GM21529 (cell line): ENCODE measurements at regions not wholly inside any gene's neighbourhood (a gene's known extent, or its start where the extent isn't known, plus 50 kb on each side); places are given as distances from the start of the nearest gene placed in this dataset.
"Not testable (repeated sequence)": the region's sequence is repeated elsewhere in the genome, so short reads cannot be mapped to it uniquely, and the experiment has no call there.

Source experiments
- ATAC-seq: cut with Tn5 transposase; IDR thresholded peaks from one replicate; pipeline ENCODE4 v1.9.1; 2021; ENCODE audit not compliant: unreplicated experiment

DNA sequence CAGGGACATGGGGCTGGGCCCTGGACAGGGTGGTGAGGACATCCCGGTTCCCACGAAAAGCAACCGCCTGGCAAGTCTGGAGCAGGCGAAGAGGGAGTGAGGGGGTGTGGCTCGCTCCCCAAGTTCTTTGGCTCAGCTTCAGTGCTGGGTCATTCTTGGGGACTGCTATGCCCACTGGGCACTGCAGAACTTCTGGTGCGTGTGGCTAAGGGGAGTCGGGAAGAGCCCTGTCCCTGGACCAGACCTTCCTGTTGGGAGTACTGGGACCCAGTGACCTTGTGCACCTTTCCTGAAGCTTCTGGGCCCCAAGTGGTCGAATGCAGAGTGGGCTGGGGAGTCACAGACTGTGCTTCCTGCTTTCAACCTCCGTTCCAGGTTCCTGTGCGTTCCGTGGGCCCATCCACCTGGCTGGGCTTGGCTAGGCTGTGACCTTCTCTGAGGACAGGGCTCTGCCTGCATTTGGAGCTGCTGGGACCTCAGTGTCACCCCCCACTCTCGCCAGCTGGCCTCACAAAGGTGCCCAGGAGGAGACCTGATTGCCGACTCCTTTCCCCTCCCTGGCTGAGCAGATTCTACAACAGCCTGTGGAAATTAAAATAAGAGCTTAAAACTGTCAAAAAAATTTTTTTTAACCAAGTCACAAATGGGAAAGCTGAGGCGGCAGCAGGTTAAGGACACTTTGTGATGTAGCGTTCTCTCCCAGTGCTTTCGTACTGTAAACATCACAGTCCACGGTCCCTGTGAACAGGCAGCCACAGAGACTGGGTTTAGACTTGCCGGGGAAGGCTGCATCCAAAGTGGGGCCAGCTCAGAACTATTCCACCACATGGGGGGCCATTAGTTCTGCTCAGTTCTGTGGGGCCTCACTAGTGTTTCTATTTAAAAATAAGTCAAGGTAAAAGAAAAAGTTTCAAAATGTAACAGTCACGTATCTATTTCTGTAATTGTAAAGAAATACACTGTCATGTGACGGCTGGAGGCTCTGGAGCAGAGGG lies 63.8 kb upstream of the WNT7B start:
- ATAC-seq, result no peak

DNA sequence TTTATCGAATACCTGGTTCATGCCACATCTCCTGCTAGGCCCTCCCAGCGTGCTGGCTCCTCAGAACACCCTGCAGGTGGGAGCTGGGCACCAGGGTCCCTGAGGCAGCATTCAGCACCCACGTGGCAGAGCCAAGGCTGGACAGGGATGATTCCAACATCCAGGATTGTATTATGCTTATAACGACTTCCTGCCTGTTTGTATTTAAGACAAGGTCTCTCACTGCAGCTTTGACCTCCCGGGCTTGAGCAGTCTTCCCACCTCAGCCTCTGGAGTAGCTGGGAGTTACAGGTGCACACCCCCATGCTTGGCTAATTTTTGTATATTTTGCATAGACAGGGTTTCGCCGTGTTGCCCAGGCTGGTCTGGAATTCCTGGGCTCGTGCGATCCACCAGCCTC lies 64.7 kb upstream of the WNT7B start:
- ATAC-seq, result no peak

GRCh38 chr22:46042786-46043185 lies 65.8 kb upstream of the WNT7B start:
- no peak for ATAC-seq

DNA sequence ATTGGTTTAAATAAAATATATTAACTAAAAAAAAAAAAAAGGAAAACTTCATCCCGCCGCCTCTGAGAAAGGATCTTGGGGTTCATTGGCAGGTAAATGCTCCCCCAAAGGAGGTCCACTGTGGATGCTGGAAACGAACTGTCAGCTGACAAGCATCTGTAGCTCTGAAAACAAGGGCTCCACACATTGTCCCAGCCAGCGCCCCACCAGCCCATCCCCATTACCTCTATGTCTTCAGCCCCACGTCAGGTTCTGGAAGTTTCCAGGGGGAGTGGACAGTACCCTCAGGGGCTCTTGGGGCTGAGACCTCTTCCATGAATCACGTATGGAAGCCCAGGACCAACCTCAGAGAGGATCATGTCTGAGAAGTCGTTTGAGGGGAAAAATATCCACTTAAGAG lies 66.4 kb upstream of the WNT7B start:
- ATAC-seq, result no peak

- ATAC-seq, result no peak
Observed at GRCh38 chr22:46043816-46044620, 67.1 kb upstream of the WNT7B start.

- no peak for ATAC-seq
Observed at GRCh38 chr22:46044621-46045458, 67.9 kb upstream of the WNT7B start.

DNA sequence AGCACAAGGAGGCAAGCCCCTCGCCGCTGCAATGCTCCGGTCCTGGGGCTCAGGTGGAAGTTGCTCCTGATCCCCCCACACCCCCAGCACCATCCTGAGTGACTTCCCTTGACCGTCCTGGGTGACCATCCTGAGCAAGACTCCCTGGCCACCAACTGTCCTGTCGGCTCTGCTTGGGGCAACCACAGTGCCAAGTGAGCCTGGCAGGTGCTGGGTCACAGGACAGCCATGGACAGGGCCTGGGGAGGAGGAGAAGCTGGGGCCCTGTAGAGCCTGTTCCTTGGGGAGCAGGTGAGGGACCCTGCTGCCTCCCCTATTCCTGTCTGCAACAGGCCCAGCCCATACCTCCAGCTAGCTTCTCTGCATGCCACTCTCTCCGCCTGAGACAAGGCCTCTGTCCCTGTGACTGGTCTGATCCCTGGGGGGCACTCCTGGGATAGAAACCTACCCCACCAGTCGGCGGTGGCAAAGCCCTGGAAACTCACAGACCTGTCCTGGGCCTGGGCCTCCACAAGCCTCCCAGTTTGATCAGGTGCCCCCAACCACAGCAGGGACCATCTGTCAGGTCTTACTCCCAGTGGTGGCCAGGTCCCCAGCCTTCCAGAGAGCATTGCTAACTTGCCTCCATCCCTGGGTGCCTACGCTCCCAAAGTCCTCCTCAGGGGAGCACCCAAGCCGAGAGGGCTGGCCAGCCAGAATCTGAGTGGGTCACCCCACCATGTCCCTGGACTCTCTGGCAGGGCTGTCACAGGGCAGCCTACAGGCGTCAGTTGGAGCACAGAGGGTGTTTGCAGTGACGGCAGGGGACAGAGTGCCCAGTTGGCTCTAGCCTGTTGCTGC lies 68.7 kb upstream of the WNT7B start:
- no peak for ATAC-seq

GRCh38 chr22:46046299-46046685 lies 69.3 kb upstream of the WNT7B start:
- no peak for ATAC-seq

DNA sequence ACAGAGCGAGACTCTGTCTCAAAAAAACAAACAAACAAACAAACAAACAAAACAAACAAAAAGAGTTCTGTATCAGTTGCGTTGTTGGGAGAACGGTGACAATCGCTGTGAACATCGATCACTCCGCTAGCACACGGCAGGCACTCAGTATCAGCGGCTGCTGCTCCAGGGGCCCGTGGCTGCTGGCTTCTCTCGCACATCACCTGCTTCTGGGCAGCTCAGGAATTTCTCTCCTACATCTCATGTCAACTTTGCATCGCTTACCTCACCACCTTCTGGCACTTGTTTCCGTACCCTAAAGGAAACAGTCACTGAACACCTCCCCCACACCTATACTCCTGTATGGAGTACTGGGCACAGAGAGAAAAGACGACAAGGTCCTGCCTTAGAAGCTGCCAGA lies 70.3 kb upstream of the WNT7B start:
- ATAC-seq, result no peak

DNA sequence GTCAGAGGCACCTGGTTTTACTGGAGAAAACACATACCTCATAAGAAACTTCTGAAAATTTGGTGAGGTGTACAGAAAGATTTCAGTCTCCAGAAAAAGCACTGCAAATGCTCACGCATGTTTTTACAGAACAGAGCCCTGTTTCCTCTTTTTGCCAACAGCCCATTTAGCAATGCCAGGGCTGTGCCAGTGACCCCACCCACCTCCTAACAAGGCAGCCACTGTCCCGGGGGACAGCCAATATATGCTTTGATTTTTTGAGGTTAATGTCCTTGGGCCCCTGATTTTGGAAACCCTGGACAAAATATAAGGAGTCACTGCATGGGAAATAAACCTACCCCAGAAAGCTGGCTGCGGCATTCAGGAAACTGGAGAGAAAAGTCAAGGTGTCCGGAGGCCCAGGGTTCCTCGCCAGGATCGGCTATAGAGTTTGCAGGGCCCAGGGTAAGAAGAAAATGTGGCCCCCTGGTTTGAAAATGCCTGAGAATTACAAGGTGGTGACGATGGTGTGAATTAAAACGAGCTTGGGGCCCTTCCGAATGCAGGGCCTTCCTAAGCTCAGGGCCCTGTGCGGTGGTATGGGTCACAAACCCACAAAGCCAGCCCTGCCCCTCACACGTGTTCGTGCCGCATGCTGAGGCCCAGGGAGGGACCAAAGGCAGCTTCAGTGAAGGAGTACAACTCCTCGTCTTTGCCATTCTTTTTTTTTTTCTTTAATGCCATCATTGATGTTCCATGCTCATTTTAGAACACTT lies 71.1 kb upstream of the WNT7B start:
- ATAC-seq, result no peak

- not testable (repeated sequence) for ATAC-seq
Observed at GRCh38 chr22:46048661-46049060, 71.7 kb upstream of the WNT7B start.

GRCh38 chr22:46049726-46050450 lies 72.9 kb upstream of the WNT7B start:
- no peak for ATAC-seq

DNA sequence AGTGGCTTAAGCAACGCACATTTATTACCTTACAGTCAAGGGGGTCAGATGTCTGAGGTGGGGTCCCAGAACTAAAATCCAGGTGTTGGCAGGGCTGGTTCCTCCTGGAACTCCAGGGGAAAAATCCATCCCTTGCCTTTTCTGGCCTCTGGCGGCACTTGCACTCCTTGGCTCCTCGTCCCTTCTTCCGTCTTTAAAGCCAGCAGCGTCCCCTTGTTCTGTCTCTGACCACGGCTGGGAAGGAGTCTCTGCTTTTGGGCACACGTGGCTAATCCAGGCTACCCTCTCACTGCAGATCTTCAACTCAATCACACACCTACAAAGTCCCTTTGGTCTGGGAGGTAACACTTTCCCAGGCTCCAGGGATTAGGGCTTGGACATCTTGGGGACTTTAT lies 73.5 kb upstream of the WNT7B start:
- no peak for ATAC-seq

DNA sequence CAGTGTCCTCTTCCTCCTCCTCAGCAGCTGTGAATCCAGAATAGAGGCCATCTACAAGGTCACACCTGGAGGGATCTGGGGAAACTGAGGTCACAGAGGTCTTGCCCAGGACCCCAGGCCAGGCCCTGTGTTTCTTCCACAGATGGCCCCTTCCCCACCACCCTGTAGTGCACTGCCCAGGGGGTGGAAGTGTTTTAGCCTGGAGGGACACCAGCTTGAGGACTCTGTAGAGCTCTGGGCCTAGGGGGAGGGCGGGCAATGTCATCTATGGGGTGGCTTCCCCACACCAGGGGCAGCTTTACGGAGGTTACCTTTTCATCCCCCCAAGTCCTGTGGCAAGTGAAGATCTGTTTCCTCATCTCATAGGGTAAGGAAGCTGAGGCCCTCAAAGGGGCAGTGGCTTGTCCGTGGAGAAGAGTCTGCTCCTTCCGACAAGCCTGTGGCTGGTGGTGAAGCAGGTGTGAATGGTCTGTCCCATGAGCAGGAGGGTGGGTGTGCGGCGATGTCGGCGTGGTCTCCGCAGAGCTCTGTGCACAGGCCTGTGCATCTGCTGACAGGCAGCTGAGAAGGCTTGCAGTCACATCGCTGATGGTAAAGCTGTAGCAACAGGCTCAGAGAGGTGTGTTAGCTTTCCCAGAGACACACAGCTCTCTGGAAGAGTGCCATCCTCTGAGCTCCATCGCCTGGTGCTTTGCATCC lies 74.1 kb upstream of the WNT7B start:
- ATAC-seq, result no peak

DNA sequence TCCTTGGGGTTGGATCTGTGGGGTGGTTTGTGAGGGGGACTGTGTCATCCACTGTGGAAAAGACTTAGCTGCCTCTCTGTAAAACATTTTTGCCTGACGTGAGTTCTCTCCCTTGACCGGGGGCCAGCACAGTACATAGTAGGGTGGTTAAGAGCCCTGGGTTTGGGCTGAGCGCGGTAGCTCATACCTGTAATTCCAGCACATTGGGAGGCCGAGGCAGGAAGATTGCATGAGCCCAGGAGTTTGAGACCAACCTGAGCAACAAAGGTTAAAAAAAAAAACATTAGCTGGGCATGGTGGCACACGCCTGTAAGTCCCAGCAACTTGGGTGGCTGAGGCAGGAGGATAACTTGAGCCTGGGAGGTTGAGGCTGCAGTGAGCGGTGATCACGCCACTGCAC lies 74.7 kb upstream of the WNT7B start:
- ATAC-seq, result no peak

DNA sequence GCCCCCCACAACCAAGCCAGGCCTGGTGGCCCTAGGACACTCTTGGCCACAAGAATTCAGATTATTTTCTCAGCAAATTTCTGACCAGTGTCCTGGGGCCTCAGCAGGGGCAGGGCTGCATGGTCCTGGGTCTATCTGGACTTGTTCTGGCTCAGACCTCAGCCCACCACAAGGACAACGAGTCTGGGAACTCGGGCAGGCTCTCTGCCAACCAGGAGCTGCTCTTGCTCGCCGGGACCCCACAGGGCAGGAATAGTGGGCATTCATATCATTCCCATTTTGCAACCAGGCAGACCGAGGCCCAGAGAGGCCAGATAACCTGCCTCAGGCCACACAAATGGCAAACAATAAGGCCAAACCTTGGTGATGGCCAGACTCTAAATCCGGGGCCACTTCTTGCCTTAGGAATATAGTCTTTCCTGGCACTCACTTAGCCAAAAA lies 75.4 kb upstream of the WNT7B start:
- no peak for ATAC-seq

GRCh38 chr22:46052801-46053562 lies 76.0 kb upstream of the WNT7B start:
- no peak for ATAC-seq
